Colonic mucosa (tissue), 4 donors: ENCODE measurements at regions not wholly inside any gene's neighbourhood (a gene's known extent, or its start where the extent isn't known, plus 50 kb on each side); places are given as distances from the start of the nearest gene placed in this dataset.
"Not testable (repeated sequence)": the region's sequence is repeated elsewhere in the genome, so short reads cannot be mapped to it uniquely, and the experiment has no call there.

ENCODE experiments used
- DNase-seq: peaks from one replicate; pipeline ENCODE4 v3.0.0-alpha.2; 2020
- H3K27ac ChIP-seq: fragments of 200-600 bp; one replicate; pipeline ENCODE4 v1.8.0; 2021
- H3K27me3 ChIP-seq: fragments of 200-600 bp; one replicate; pipeline ENCODE4 v1.8.0; 2021
- H3K36me3 ChIP-seq: fragments of 200-600 bp; one replicate; pipeline ENCODE4 v1.8.0; 2021
- H3K4me1 ChIP-seq: fragments of 200-600 bp; one replicate; pipeline ENCODE4 v1.8.0; 2021; ENCODE audit warnings: mild to moderate bottlenecking
- H3K4me3 ChIP-seq: fragments of 200-600 bp; one replicate; pipeline ENCODE4 v1.8.0; 2021
- H3K9ac ChIP-seq, 2 donors: one replicate each; pipeline ENCODE4 v1.7.0; 2013; ENCODE audit warnings: control low read depth in 2 of 2, low read depth in 2 of 2, low read length in 2 of 2
- H3K9me3 ChIP-seq: fragments of 200-600 bp; one replicate; pipeline ENCODE4 v1.8.0; 2021
- CTCF ChIP-seq: fragments of 200-600 bp; IDR thresholded peaks from one replicate; pipeline ENCODE4 v1.8.0; 2022; ENCODE audit warnings: antibody characterized with exemption, mild to moderate bottlenecking
- intact Hi-C: fragments of 100-400 bp; cut with DNase I; formaldehyde crosslinking; loops from one replicate; pipeline ENCODE4 v1.14.1; 2022
- donor health status: healthy.
- donor health status: DM: no; HTN: no; CAD: no.
- donor health status: DM: no; HTN: no; CAD: no.

- H3K27ac ChIP-seq = peak overlapping the region; percentile 34
- H3K9ac ChIP-seq = no peak overlapping the region
- intact Hi-C loops = no loop called here
- TF ChIP-seq CTCF = no peak
- H3K36me3 ChIP-seq = no peaks in the 10 kb centered on the region
- H3K27me3 ChIP-seq = no peaks in the 10 kb centered on the region
- no peaks in the 10 kb centered on the region for H3K9me3 ChIP-seq
- H3K4me3 ChIP-seq = no peak overlapping the region
- no peaks in the 10 kb centered on the region for H3K4me1 ChIP-seq
- DNase-seq = peak; percentile 67
These were observed 85.1 kb upstream of the ATL2 start for GRCh38 chr2:38462121-38462661.

GRCh38 chr2:38461470-38461869, 84.4 kb upstream of the ATL2 start:
- H3K27ac ChIP-seq = peak overlapping the region; percentile 34
- intact Hi-C loops = no loop called here

GRCh38 chr2:38460313-38460712, 83.2 kb upstream of the ATL2 start:
- Histone ChIP-seq H3K9ac (no peak overlapping the region), H3K4me3 (no peak overlapping the region), H3K27me3 (no peaks in the 10 kb centered on the region), H3K9me3 (no peaks in the 10 kb centered on the region), H3K36me3 (no peaks in the 10 kb centered on the region), H3K27ac (no peak overlapping the region), H3K4me1 (no peaks in the 10 kb centered on the region)
- DNase-seq = peak; percentile 20
- intact Hi-C loops = no loop called here
- TF ChIP-seq CTCF = no peak

More at GRCh38 chr2:38461470-38461869, 84.4 kb upstream of the ATL2 start:
- H3K9me3 ChIP-seq = no peaks in the 10 kb centered on the region
- H3K27me3 ChIP-seq = no peaks in the 10 kb centered on the region
- H3K36me3 ChIP-seq = no peaks in the 10 kb centered on the region
- H3K4me3 ChIP-seq = no peak overlapping the region
- TF ChIP-seq CTCF = no peak
- H3K9ac ChIP-seq = no peak overlapping the region
- no peak for DNase-seq
- no peaks in the 10 kb centered on the region for H3K4me1 ChIP-seq

- DNase-seq = no peak
- H3K27me3 ChIP-seq = no peaks in the 10 kb centered on the region
- no peaks in the 10 kb centered on the region for H3K4me1 ChIP-seq
- no peak overlapping the region for H3K4me3 ChIP-seq
- no peaks in the 10 kb centered on the region for H3K9me3 ChIP-seq
- no peak for TF ChIP-seq CTCF
- H3K9ac ChIP-seq = no peak overlapping the region
- no peaks in the 10 kb centered on the region for H3K36me3 ChIP-seq
- no peak overlapping the region for H3K27ac ChIP-seq
- intact Hi-C loops = loop anchor here (10.0 kb wide), 1 partner anchor 69 kb away; no protein-coding TSS in a partner anchor
These were observed 77.0 kb upstream of the ATL2 start for GRCh38 chr2:38454081-38454480.

- not testable (repeated sequence) for H3K27ac ChIP-seq, H3K27me3 ChIP-seq
- intact Hi-C loops = loop anchor here (10.0 kb wide), 1 partner anchor 67 kb away; no protein-coding TSS in a partner anchor
These were observed 74.7 kb upstream of the ATL2 start for GRCh38 chr2:38451778-38452177.

GRCh38 chr2:38450509-38450908, 73.4 kb upstream of the ATL2 start:
- Histone ChIP-seq H3K9ac (no peak overlapping the region), H3K27me3 (no peaks in the 10 kb centered on the region), H3K36me3 (no peaks in the 10 kb centered on the region), H3K4me1 (no peaks in the 10 kb centered on the region), H3K4me3 (no peak overlapping the region), H3K27ac (no peak overlapping the region), H3K9me3 (no peaks in the 10 kb centered on the region)
- intact Hi-C loops = loop anchor here (10.0 kb wide), 1 partner anchor 66 kb away; no protein-coding TSS in a partner anchor
- no peak for TF ChIP-seq CTCF
- no peak for DNase-seq

More at GRCh38 chr2:38451778-38452177, 74.7 kb upstream of the ATL2 start:
- not testable (repeated sequence) for H3K9me3 ChIP-seq, DNase-seq, H3K36me3 ChIP-seq, H3K4me1 ChIP-seq, H3K4me3 ChIP-seq, H3K9ac ChIP-seq
